ENCODE measurements at regions not wholly inside any gene's neighbourhood (a gene's known extent, or its start where the extent isn't known, plus 50 kb on each side); places are given as distances from the start of the nearest gene placed in this dataset.

GRCh38 chr10:62924344-62924748 lies 108.2 kb upstream of the EGR2 start:
- DNase-seq = no peak

- DNase-seq = no peak
These were observed 103.6 kb upstream of the EGR2 start for GRCh38 chr10:62919776-62920175.

GRCh38 chr10:62917475-62918238 lies 101.5 kb upstream of the EGR2 start:
- DNase-seq = no peak

- no peak for DNase-seq
These were observed 100.0 kb upstream of the EGR2 start for GRCh38 chr10:62916141-62916603.

GRCh38 chr10:62915158-62915557 lies 99.0 kb upstream of the EGR2 start:
- no peak for DNase-seq

GRCh38 chr10:62912086-62912485 lies 95.9 kb upstream of the EGR2 start:
- DNase-seq = no peak

GRCh38 chr10:62911210-62911963 lies 95.2 kb upstream of the EGR2 start:
- no peak for DNase-seq

- DNase-seq = no peak
These were observed 91.5 kb upstream of the EGR2 start for GRCh38 chr10:62907470-62908212.

- no peak for DNase-seq
These were observed 88.2 kb upstream of the EGR2 start for GRCh38 chr10:62904281-62904875.

- no peak for DNase-seq
These were observed 87.7 kb upstream of the EGR2 start for GRCh38 chr10:62903828-62904227.

- no peak for DNase-seq
These were observed 84.8 kb upstream of the EGR2 start for GRCh38 chr10:62900829-62901571.

- no peak for DNase-seq
These were observed 83.1 kb upstream of the EGR2 start for GRCh38 chr10:62899311-62899710.

GRCh38 chr10:62895063-62895462 lies 78.9 kb upstream of the EGR2 start:
- no peak for DNase-seq

- DNase-seq = no peak
These were observed 78.0 kb upstream of the EGR2 start for GRCh38 chr10:62894156-62894555.

- no peak for DNase-seq
These were observed 76.9 kb upstream of the EGR2 start for GRCh38 chr10:62893036-62893435.

GRCh38 chr10:62890395-62890794 lies 74.2 kb upstream of the EGR2 start:
- no peak for DNase-seq

GRCh38 chr10:62887642-62888041 lies 71.5 kb upstream of the EGR2 start:
- DNase-seq = no peak

- DNase-seq = no peak
These were observed 69.7 kb upstream of the EGR2 start for GRCh38 chr10:62885684-62886461.

GRCh38 chr10:62880162-62880561 lies 64.0 kb upstream of the EGR2 start:
- no peak for DNase-seq

- no peak for DNase-seq
These were observed 57.7 kb upstream of the EGR2 start for GRCh38 chr10:62873866-62874265.

GRCh38 chr10:62870866-62871265 lies 54.7 kb upstream of the EGR2 start:
- no peak for DNase-seq

GRCh38 chr10:62869958-62870357 lies 53.8 kb upstream of the EGR2 start:
- DNase-seq = no peak
